ENCODE measurements at regions not wholly inside any gene's neighbourhood (a gene's known extent, or its start where the extent isn't known, plus 50 kb on each side); places are given as distances from the start of the nearest gene placed in this dataset.
"Not testable (repeated sequence)": the region's sequence is repeated elsewhere in the genome, so short reads cannot be mapped to it uniquely, and the experiment has no call there.

- peak; percentile 47 for ATAC-seq (ENCODE audit: poor library complexity)
- intact Hi-C loops (cut with DNase I): no loop called here
- DNase-seq: no peak
Observed at GRCh38 chr4:128558896-128559679, 250.4 kb upstream of the JADE1 start.

GRCh38 chr4:128556756-128557155 lies 252.7 kb upstream of the JADE1 start:
- intact Hi-C loops (cut with DNase I): no loop called here
- DNase-seq (no peak), ATAC-seq (ENCODE audit: poor library complexity) (no peak)

- intact Hi-C loops (cut with DNase I): loop anchor here (5.0 kb wide), 1 partner anchor 102 kb away; no protein-coding TSS in a partner anchor
- ATAC-seq (ENCODE audit: poor library complexity) (peak; percentile 42), DNase-seq (no peak)
Observed at GRCh38 chr4:128553686-128554515, 255.6 kb upstream of the JADE1 start.

GRCh38 chr4:128552586-128552907 lies 257.0 kb upstream of the JADE1 start:
- ATAC-seq (ENCODE audit: poor library complexity) (no peak), DNase-seq (no peak)
- intact Hi-C loops (cut with DNase I): loop anchor here (5.0 kb wide), 1 partner anchor 100 kb away; no protein-coding TSS in a partner anchor

GRCh38 chr4:128551280-128551679 lies 258.2 kb upstream of the JADE1 start:
- ATAC-seq (ENCODE audit: poor library complexity) (no peak), DNase-seq (no peak)
- intact Hi-C loops (cut with DNase I): loop anchor here (5.0 kb wide), 1 partner anchor 99 kb away; no protein-coding TSS in a partner anchor

- DNase-seq (no peak), ATAC-seq (ENCODE audit: poor library complexity) (no peak)
- intact Hi-C loops (cut with DNase I): loop anchor here (5.0 kb wide), 1 partner anchor 98 kb away; no protein-coding TSS in a partner anchor
Observed at GRCh38 chr4:128550060-128550459, 259.4 kb upstream of the JADE1 start.

GRCh38 chr4:128549636-128550035 lies 259.9 kb upstream of the JADE1 start:
- DNase-seq (no peak), ATAC-seq (ENCODE audit: poor library complexity) (no peak)
- intact Hi-C loops (cut with DNase I): loop anchor here (5.0 kb wide), 1 partner anchor 97 kb away; no protein-coding TSS in a partner anchor

GRCh38 chr4:128548381-128548780 lies 260.8 kb upstream of the PGRMC2 start:
- DNase-seq (no peak), ATAC-seq (ENCODE audit: poor library complexity) (no peak)
- intact Hi-C loops (cut with DNase I): no loop called here

- peak; percentile 69 for ATAC-seq (ENCODE audit: poor library complexity)
- intact Hi-C loops (cut with DNase I): no loop called here
- no peak for DNase-seq
Observed at GRCh38 chr4:128544272-128544671, 256.7 kb upstream of the PGRMC2 start.

- intact Hi-C loops (cut with DNase I): no loop called here
- no peak for DNase-seq
- no peak for ATAC-seq (ENCODE audit: poor library complexity)
Observed at GRCh38 chr4:128543696-128544095, 256.1 kb upstream of the PGRMC2 start.

- DNase-seq (no peak), ATAC-seq (ENCODE audit: poor library complexity) (no peak)
- intact Hi-C loops (cut with DNase I): no loop called here
Observed at GRCh38 chr4:128542047-128542446, 254.4 kb upstream of the PGRMC2 start.

GRCh38 chr4:128540122-128540521 lies 252.5 kb upstream of the PGRMC2 start:
- no peak for ATAC-seq (ENCODE audit: poor library complexity)
- intact Hi-C loops (cut with DNase I): no loop called here
- DNase-seq: no peak

- intact Hi-C loops (cut with DNase I): no loop called here
- ATAC-seq (ENCODE audit: poor library complexity) (no peak), DNase-seq (no peak)
Observed at GRCh38 chr4:128538111-128538882, 250.7 kb upstream of the PGRMC2 start.

- intact Hi-C loops (cut with DNase I): no loop called here
- ATAC-seq (ENCODE audit: poor library complexity) (no peak), DNase-seq (no peak)
Observed at GRCh38 chr4:128536746-128537145, 249.1 kb upstream of the PGRMC2 start.

GRCh38 chr4:128535510-128535909 lies 247.9 kb upstream of the PGRMC2 start:
- intact Hi-C loops (cut with DNase I): not testable (repeated sequence)

GRCh38 chr4:128528793-128529553 lies 241.4 kb upstream of the PGRMC2 start:
- intact Hi-C loops (cut with DNase I): no loop called here
- ATAC-seq (ENCODE audit: poor library complexity) (peak; percentile 92), DNase-seq (no peak)

More at GRCh38 chr4:128535510-128535909, 247.9 kb upstream of the PGRMC2 start:
- DNase-seq; ATAC-seq (ENCODE audit: poor library complexity): not testable (repeated sequence)

- intact Hi-C loops (cut with DNase I): no loop called here
- ATAC-seq (ENCODE audit: poor library complexity): no peak
Observed at GRCh38 chr4:128527946-128528576, 240.4 kb upstream of the PGRMC2 start.

GRCh38 chr4:128527351-128527750 lies 239.7 kb upstream of the PGRMC2 start:
- intact Hi-C loops (cut with DNase I): no loop called here
- DNase-seq: no peak
- ATAC-seq (ENCODE audit: poor library complexity): no peak

More at GRCh38 chr4:128527946-128528576, 240.4 kb upstream of the PGRMC2 start:
- no peak for DNase-seq
